HEK293 (cell line): ENCODE measurements at regions not wholly inside any gene's neighbourhood (a gene's known extent, or its start where the extent isn't known, plus 50 kb on each side); places are given as distances from the start of the nearest gene placed in this dataset.

Experiments used
- CTCF ChIA-PET: fragments of 350-600 bp; formaldehyde crosslinking; extraction: SDS; loops from one replicate; lab custom pipeline; 2021; ENCODE audit warnings: antibody characterized with exemption; lab: Yijun Ruan, JAX
- POLR2A ChIA-PET: fragments of 300-600 bp; formaldehyde crosslinking; extraction: SDS; loops from one replicate; lab custom pipeline; 2020; ENCODE audit warnings: antibody characterized with exemption, inconsistent platforms; lab: Yijun Ruan, JAX
- H3K27ac ChIP-seq: fragments of 200-500 bp; sonication (Bioruptor generic); 2 replicates; pipeline ENCODE4 v1.5.1; 2014; ENCODE audit warnings: low read depth, low read length, control low read depth, inconsistent platforms; ENCODE audit errors: extremely low read depth
- H3K36me3 ChIP-seq, 2 experiments: fragments of 200-500 bp in 1 of 2; sonication (Bioruptor generic) in 1 of 2; 1 replicate in 1 of 2; 2 replicates in 1 of 2; pipeline ENCODE4 v1.5.1; 2014 to 2017; ENCODE audit warnings: inconsistent platforms in 2 of 2, low read length in 2 of 2; ENCODE audit not compliant: control insufficient read depth in 2 of 2, insufficient read depth in 1 of 2
- H3K4me1 ChIP-seq: fragments of 200-500 bp; sonication (Bioruptor generic); 2 replicates; pipeline ENCODE4 v1.5.1; 2014; ENCODE audit warnings: mild to moderate bottlenecking, low read length, inconsistent platforms; ENCODE audit not compliant: control insufficient read depth, insufficient read depth
- H3K4me3 ChIP-seq: 2 replicates; pipeline ENCODE4 v1.5.1; 2011; ENCODE audit warnings: low read depth, mild to moderate bottlenecking, control low read depth, low read length, moderate library complexity
- H3K9me3 ChIP-seq: fragments of 200-500 bp; sonication (Bioruptor generic); 2 replicates; pipeline ENCODE4 v1.5.1; 2014; ENCODE audit warnings: low read depth, low read length, inconsistent platforms; ENCODE audit not compliant: control insufficient read depth, insufficient read depth
- GLIS1 ChIP-seq: fragments of 450-650 bp; formaldehyde crosslinking; IDR thresholded peaks from 2 replicates; pipeline ENCODE4 v1.5.1; 2016; ENCODE audit warnings: missing biosample characterization, missing genetic modification characterization
- KLF10 ChIP-seq: fragments of 450-650 bp; IDR thresholded peaks from 2 replicates; pipeline ENCODE4 v1.5.1; 2018; ENCODE audit warnings: missing biosample characterization, mild to moderate bottlenecking, missing genetic modification characterization
- KLF16 ChIP-seq: fragments of 450-650 bp; formaldehyde crosslinking; IDR thresholded peaks from 2 replicates; pipeline ENCODE4 v1.5.1; 2017; ENCODE audit warnings: missing biosample characterization, missing genetic modification characterization
- PRDM2 ChIP-seq: fragments of 450-650 bp; formaldehyde crosslinking; IDR thresholded peaks from 2 replicates; pipeline ENCODE4 v1.5.1; 2016; ENCODE audit warnings: missing biosample characterization, missing genetic modification characterization, borderline replicate concordance
- ZBTB11 ChIP-seq: fragments of 450-650 bp; formaldehyde crosslinking; conservative IDR thresholded peaks from 2 replicates; pipeline ENCODE4 v1.5.1; 2016; ENCODE audit warnings: low read depth, missing biosample characterization, missing genetic modification characterization
- ZFP3 ChIP-seq: fragments of 450-650 bp; formaldehyde crosslinking; IDR thresholded peaks from 2 replicates; pipeline ENCODE4 v1.5.1; 2016; ENCODE audit warnings: low read depth, missing biosample characterization, missing genetic modification characterization
- ZFP69B ChIP-seq: fragments of 450-650 bp; formaldehyde crosslinking; IDR thresholded peaks from 2 replicates; pipeline ENCODE4 v1.5.1; 2016; ENCODE audit warnings: missing biosample characterization, missing genetic modification characterization
- ZIC2 ChIP-seq: fragments of 450-650 bp; formaldehyde crosslinking; IDR thresholded peaks from 2 replicates; pipeline ENCODE4 v1.5.1; 2016; ENCODE audit warnings: missing biosample characterization, missing genetic modification characterization
- ZNF132 ChIP-seq: fragments of 450-650 bp; formaldehyde crosslinking; IDR thresholded peaks from 2 replicates; pipeline ENCODE4 v1.5.1; 2017; ENCODE audit warnings: missing biosample characterization, missing genetic modification characterization, borderline replicate concordance
- ZNF24 ChIP-seq: fragments of 450-650 bp; formaldehyde crosslinking; IDR thresholded peaks from 2 replicates; pipeline ENCODE4 v1.5.1; 2016; ENCODE audit warnings: missing biosample characterization, missing genetic modification characterization
- ZNF248 ChIP-seq: fragments of 450-650 bp; formaldehyde crosslinking; IDR thresholded peaks from 2 replicates; pipeline ENCODE4 v1.5.1; 2017; ENCODE audit warnings: missing biosample characterization, missing genetic modification characterization
- ZNF266 ChIP-seq: fragments of 450-650 bp; formaldehyde crosslinking; IDR thresholded peaks from 2 replicates; pipeline ENCODE4 v1.5.1; 2016; ENCODE audit warnings: missing biosample characterization, missing genetic modification characterization, low read depth
- ZNF423 ChIP-seq: fragments of 450-650 bp; formaldehyde crosslinking; IDR thresholded peaks from 2 replicates; pipeline ENCODE4 v1.5.1; 2016; ENCODE audit warnings: missing biosample characterization, missing genetic modification characterization
- ZNF488 ChIP-seq: fragments of 450-650 bp; formaldehyde crosslinking; IDR thresholded peaks from 2 replicates; pipeline ENCODE4 v1.5.1; 2016; ENCODE audit warnings: missing biosample characterization, missing genetic modification characterization
- ZNF558 ChIP-seq: fragments of 450-650 bp; formaldehyde crosslinking; IDR thresholded peaks from 2 replicates; pipeline ENCODE4 v1.5.1; 2016; ENCODE audit warnings: missing biosample characterization, missing genetic modification characterization
- ZNF560 ChIP-seq: fragments of 450-650 bp; formaldehyde crosslinking; IDR thresholded peaks from 2 replicates; pipeline ENCODE4 v1.5.1; 2017; ENCODE audit warnings: missing biosample characterization, missing genetic modification characterization, borderline replicate concordance
- ZNF624 ChIP-seq: fragments of 450-650 bp; formaldehyde crosslinking; IDR thresholded peaks from 2 replicates; pipeline ENCODE4 v1.5.1; 2017; ENCODE audit warnings: missing biosample characterization, missing genetic modification characterization
- ZNF677 ChIP-seq: fragments of 450-650 bp; IDR thresholded peaks from 2 replicates; pipeline ENCODE4 v1.5.0; 2018; ENCODE audit warnings: missing biosample characterization, mild to moderate bottlenecking, missing genetic modification characterization, moderate library complexity
- ZNF704 ChIP-seq: fragments of 450-650 bp; formaldehyde crosslinking; IDR thresholded peaks from 2 replicates; pipeline ENCODE4 v1.5.1; 2016; ENCODE audit warnings: missing biosample characterization, missing genetic modification characterization
- ZNF768 ChIP-seq: fragments of 450-650 bp; formaldehyde crosslinking; IDR thresholded peaks from 2 replicates; pipeline ENCODE4 v1.5.1; 2018; ENCODE audit warnings: missing biosample characterization, mild to moderate bottlenecking, missing genetic modification characterization
- ZSCAN16 ChIP-seq: fragments of 450-650 bp; formaldehyde crosslinking; IDR thresholded peaks from 2 replicates; pipeline ENCODE4 v1.5.1; 2016; ENCODE audit warnings: missing biosample characterization, missing genetic modification characterization
- ZSCAN30 ChIP-seq: fragments of 450-650 bp; IDR thresholded peaks from 2 replicates; pipeline ENCODE4 v1.5.1; 2018; ENCODE audit warnings: missing biosample characterization, mild to moderate bottlenecking, missing genetic modification characterization, moderate library complexity

GRCh38 chr17:33650304-33650703 is 357.2 kb upstream of the ASIC2 start (continued):
- TF ChIP-seq ZBTB11 (no peak), ZNF132 (tag by site-specific recombination) (no peak), ZFP69B (tag by site-specific recombination) (no peak), ZNF558 (tag by site-specific recombination) (no peak), ZNF266 (no peak), ZNF488 (no peak), PRDM2 (no peak), KLF16 (tag by site-specific recombination) (no peak), ZNF677 (tag by site-specific recombination) (no peak), ZIC2 (tag by site-specific recombination) (no peak), ZFP3 (tag by site-specific recombination) (no peak), KLF10 (no peak), GLIS1 (tag by site-specific recombination) (no peak)

GRCh38 chr17:33651686-33652085 is 358.6 kb upstream of the ASIC2 start:
- ChIA-PET POLR2A (no interaction called here), CTCF (interaction anchor here (0.6 to 1.6 kb wide), 7 partner anchors 9 to 792 kb away, joined by 3 to 13 read pairs (median 4); no protein-coding TSS in a partner anchor)
- Histone ChIP-seq H3K36me3 (no peaks in the 10 kb centered on the region), H3K4me3 (no peak overlapping the region), H3K9me3 (no peaks in the 10 kb centered on the region), H3K27ac (no peak overlapping the region), H3K4me1 (no peaks in the 10 kb centered on the region)
- no peak for TF ChIP-seq ZNF768 (tag by site-specific recombination)
- no peak for TF ChIP-seq ZSCAN30 (tag by site-specific recombination)
- TF ChIP-seq ZNF624 (tag by site-specific recombination): no peak
- no peak for TF ChIP-seq ZNF423
- TF ChIP-seq ZNF704 (tag by site-specific recombination): no peak
- TF ChIP-seq ZNF248: no peak
- no peak for TF ChIP-seq ZNF24 (tag by site-specific recombination)
- TF ChIP-seq ZNF560 (tag by site-specific recombination): no peak
- TF ChIP-seq ZSCAN16 (tag by site-specific recombination): no peak
